Neuron (in vitro differentiated cells): ENCODE measurements at regions not wholly inside any gene's neighbourhood (a gene's known extent, or its start where the extent isn't known, plus 50 kb on each side); places are given as distances from the start of the nearest gene placed in this dataset.

Experiments used
- H2AFZ ChIP-seq: one replicate; pipeline ENCODE4 v1.6.1; 2013; ENCODE audit warnings: low read depth, mild to moderate bottlenecking, inconsistent platforms, low read length, moderate library complexity
- H3K27me3 ChIP-seq: one replicate; pipeline ENCODE4 v1.6.1; 2013; ENCODE audit warnings: low read length; ENCODE audit not compliant: insufficient read depth
- H3K36me3 ChIP-seq: one replicate; pipeline ENCODE4 v1.6.1; 2013; ENCODE audit warnings: low read length; ENCODE audit not compliant: insufficient read depth
- H3K4me1 ChIP-seq: one replicate; pipeline ENCODE4 v1.6.1; 2013; ENCODE audit warnings: low read length; ENCODE audit not compliant: insufficient read depth
- H3K4me3 ChIP-seq: 2 replicates; pipeline ENCODE4 v1.5.1; 2013; ENCODE audit warnings: mild to moderate bottlenecking, low read length, moderate library complexity
- H3K9me3 ChIP-seq: one replicate; pipeline ENCODE4 v1.6.1; 2013; ENCODE audit warnings: low read length

DNA sequence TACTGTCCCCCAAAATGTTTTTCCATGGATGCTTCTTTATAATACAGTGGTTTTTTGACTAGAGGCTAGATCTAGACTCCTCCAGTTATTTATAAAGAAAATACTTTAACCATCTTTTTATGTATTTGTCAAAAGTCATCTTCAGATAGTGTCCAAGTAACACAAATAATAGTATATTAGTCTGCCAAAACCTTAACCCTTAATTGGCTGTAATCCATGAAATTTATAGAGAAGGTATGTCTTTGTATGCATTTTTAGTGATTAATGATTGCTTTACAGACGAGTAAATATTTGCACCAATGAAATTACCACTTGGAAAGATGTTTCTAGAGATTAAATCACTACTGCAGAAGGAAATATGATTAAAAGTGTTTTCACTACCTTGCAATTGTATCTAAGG is 451.8 kb upstream of the NRXN1 start:
- Histone ChIP-seq H2AFZ (no peak overlapping the region), H3K9me3 (no peaks in the 10 kb centered on the region), H3K4me1 (no peaks in the 10 kb centered on the region), H3K36me3 (no peaks in the 10 kb centered on the region), H3K4me3 (no peak overlapping the region), H3K27me3 (no peaks in the 10 kb centered on the region)

DNA sequence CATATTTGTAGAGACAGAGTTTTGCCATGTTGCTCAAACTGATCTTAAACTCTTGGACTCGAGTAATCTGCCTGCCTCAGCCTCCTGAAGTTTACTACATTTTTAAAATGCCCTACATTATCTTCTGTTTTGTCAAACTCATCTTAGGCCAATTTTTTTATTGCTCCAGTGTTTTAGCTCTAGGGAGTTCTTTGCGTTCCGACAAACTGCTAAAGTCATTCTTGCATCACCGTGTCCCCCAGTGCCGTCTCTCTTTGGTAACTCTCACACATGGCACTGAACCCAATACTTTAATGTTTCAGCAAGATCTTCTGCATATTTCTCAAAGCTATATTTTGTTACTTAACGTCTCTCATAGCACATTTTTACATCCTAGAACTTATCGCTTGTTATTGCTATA is 440.9 kb upstream of the NRXN1 start:
- Histone ChIP-seq H3K27me3 (no peaks in the 10 kb centered on the region), H3K9me3 (no peaks in the 10 kb centered on the region), H3K4me3 (no peak overlapping the region), H3K36me3 (no peaks in the 10 kb centered on the region), H2AFZ (no peak overlapping the region), H3K4me1 (no peaks in the 10 kb centered on the region)

DNA sequence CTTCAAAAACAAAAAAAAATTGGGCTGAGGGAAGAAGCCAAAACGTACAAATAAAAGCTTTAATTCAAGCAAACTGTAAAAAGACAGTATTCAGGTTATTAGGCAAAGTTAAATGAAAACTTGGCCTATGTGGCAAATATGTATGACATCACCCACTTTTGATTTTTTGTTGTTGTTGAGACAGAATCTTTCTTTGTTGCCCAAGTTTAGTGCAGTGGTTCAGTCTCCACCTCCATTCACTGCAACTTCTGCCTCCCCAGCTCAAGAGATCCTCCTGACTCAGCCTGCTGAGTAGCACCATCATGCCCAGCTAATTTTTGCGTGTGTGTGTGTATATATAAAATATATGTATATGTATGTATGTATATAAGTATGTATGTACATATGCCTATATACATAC is 440.4 kb upstream of the NRXN1 start:
- H2AFZ ChIP-seq, result no peak overlapping the region
- H3K27me3 ChIP-seq, result no peaks in the 10 kb centered on the region

DNA sequence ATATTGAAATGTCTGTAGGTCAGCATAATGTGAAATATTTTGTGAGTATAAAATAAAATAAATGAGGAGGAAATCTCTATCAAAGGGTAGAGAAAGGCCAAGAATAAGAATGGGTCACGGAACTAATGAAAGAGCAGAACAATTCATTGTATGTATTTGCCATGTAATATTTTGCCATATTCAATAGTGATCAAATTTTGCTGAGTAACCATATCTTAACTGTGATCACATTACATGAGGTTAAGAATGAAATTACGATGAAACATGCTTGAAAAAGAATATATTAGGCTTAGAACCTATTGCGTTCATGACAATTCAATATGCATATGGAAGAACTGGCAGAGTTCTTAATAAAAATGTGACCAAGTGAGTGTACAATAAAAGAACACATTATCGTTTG is 437.2 kb upstream of the NRXN1 start:
- Histone ChIP-seq H3K9me3 (no peaks in the 10 kb centered on the region), H3K4me3 (no peak overlapping the region), H2AFZ (no peak overlapping the region), H3K36me3 (no peaks in the 10 kb centered on the region), H3K4me1 (no peaks in the 10 kb centered on the region), H3K27me3 (no peaks in the 10 kb centered on the region)

More for the DNA sequence above, 440.4 kb upstream of the NRXN1 start:
- H3K4me1 ChIP-seq, result no peaks in the 10 kb centered on the region
- H3K9me3 ChIP-seq, result no peaks in the 10 kb centered on the region
- no peaks in the 10 kb centered on the region for H3K36me3 ChIP-seq
- no peak overlapping the region for H3K4me3 ChIP-seq

DNA sequence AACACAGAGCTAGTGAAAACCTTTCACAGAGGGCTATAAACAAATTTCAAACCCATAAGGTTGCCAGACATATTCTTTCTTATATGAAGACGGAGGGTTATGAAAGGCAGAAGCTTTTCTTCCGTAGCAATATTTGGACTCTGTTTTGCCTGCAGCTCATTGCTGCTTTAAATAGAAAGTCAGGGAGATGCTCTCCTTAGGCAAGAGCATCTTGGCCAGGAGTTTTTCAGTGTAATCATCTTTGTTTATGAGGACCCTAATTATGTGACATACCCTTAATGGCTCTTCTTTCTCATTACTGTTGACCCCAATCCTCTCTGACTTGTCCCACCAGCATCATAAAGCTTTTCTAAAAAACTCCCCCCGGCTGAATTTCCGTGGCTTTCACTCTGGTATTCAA is 433.4 kb upstream of the NRXN1 start:
- no peak overlapping the region for H3K4me3 ChIP-seq
- no peaks in the 10 kb centered on the region for H3K36me3 ChIP-seq
- H3K27me3 ChIP-seq, result no peaks in the 10 kb centered on the region
- H3K9me3 ChIP-seq, result no peaks in the 10 kb centered on the region
- H3K4me1 ChIP-seq, result no peaks in the 10 kb centered on the region
- H2AFZ ChIP-seq, result no peak overlapping the region

DNA sequence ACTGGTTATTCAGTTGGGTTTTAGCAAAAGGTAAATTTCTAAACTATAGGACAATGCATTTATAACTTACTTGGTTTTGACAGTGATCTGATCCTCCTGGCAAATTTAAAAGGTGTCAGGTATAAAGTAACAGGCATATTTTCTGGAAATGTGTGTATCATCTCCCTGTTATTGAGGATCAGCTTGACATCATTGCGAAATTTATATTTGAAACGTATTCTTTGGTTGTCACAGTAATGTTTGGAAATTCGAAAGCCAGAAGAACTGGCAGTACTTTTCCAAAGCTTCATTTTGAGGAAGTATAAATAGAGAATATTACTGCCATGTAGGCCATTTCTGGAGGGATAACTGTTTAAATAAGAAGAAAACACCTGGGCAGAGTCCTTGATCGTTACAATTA is 422.2 kb upstream of the NRXN1 start:
- H3K36me3 ChIP-seq, result no peaks in the 10 kb centered on the region
- no peaks in the 10 kb centered on the region for H3K4me1 ChIP-seq
- H3K4me3 ChIP-seq, result no peak overlapping the region
- no peaks in the 10 kb centered on the region for H3K9me3 ChIP-seq
- no peaks in the 10 kb centered on the region for H3K27me3 ChIP-seq
- no peak overlapping the region for H2AFZ ChIP-seq

DNA sequence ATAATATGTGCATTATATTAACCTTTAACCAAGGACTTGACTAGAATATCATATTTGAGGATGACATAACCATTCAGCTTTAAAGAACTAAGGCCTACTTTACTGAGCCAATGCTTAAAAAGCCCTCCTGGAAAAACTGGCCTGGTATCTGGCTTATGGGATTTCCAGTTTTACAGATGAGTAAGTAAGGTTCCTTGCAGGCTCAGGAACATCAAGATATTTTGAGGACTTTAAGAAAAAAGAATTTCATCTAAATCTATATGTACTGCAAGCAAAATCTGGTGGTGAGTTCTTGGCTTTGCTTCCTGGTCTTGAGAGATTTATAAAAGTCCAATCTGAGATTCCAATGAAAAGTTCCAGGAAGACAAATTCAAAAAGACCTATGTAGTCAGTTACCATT is 417.0 kb upstream of the NRXN1 start:
- Histone ChIP-seq H3K27me3 (no peaks in the 10 kb centered on the region), H3K9me3 (no peaks in the 10 kb centered on the region), H3K36me3 (no peaks in the 10 kb centered on the region)

DNA sequence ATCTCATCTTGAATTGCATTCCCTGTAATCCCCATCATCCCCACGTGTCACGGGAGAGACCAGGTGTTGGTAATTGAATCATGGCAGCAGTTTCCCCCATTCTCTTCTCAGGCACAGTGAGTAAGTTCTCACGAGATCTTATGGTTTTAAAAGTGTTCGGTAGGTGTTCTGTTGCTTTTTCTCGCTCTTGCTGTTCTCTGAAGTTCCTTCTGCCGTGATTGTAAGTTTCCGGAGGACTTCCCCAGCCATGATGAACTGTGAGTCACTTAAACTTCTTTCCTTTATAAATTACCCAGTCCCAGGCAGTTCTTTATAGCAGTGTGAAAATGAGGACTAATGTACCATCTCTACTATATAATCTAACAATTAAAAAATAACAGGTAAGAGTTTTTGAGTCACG is 409.9 kb upstream of the NRXN1 start:
- Histone ChIP-seq H3K4me3 (no peak overlapping the region), H3K9me3 (no peaks in the 10 kb centered on the region), H3K36me3 (no peaks in the 10 kb centered on the region), H3K4me1 (no peaks in the 10 kb centered on the region), H2AFZ (no peak overlapping the region), H3K27me3 (no peaks in the 10 kb centered on the region)

More for the DNA sequence above, 417.0 kb upstream of the NRXN1 start:
- no peak overlapping the region for H3K4me3 ChIP-seq
- H3K4me1 ChIP-seq, result no peaks in the 10 kb centered on the region
- H2AFZ ChIP-seq, result no peak overlapping the region

DNA sequence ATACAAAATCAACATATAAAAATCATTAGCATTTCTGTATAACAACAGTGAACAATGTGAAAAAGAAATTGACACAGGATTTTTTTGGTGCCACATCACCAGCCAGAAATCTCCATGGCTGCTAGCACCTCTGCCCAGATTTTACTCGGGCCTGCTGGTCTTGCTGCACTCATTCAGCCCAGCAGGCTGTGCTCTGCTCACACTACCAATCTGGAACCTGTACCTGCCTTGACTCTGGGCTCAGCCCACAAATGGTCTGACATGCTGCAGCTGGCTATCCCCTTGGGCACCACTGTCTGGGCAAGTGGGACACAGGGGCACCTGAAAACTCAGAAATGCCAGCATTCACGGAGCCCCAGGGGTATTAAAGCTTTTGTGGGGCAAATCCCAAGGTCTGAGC is 392.5 kb upstream of the NRXN1 start:
- no peaks in the 10 kb centered on the region for H3K9me3 ChIP-seq
- H3K27me3 ChIP-seq, result no peaks in the 10 kb centered on the region
- H2AFZ ChIP-seq, result no peak overlapping the region
- H3K36me3 ChIP-seq, result no peaks in the 10 kb centered on the region
- no peaks in the 10 kb centered on the region for H3K4me1 ChIP-seq
- no peak overlapping the region for H3K4me3 ChIP-seq

DNA sequence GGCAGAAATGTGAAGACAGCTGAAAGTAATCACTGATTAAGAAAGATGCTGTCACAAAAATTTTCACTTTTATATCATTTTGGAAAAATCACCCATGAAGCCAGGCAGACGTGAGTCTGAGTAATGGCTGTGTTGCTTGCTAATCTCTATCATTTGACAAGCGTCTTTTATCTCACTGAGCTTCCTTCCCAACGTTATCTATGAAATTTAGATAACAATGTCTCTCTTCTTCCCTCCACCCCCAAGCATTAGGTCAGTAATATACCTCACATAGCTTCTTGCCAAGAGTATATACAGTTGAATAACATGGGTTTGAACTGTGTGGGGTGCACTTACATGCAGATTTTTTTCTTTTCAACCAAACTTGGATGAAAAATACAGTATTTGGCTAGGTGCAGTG is 388.6 kb upstream of the NRXN1 start:
- Histone ChIP-seq H3K9me3 (no peaks in the 10 kb centered on the region), H3K4me3 (no peak overlapping the region), H3K4me1 (no peaks in the 10 kb centered on the region), H2AFZ (no peak overlapping the region), H3K27me3 (no peaks in the 10 kb centered on the region), H3K36me3 (no peaks in the 10 kb centered on the region)

DNA sequence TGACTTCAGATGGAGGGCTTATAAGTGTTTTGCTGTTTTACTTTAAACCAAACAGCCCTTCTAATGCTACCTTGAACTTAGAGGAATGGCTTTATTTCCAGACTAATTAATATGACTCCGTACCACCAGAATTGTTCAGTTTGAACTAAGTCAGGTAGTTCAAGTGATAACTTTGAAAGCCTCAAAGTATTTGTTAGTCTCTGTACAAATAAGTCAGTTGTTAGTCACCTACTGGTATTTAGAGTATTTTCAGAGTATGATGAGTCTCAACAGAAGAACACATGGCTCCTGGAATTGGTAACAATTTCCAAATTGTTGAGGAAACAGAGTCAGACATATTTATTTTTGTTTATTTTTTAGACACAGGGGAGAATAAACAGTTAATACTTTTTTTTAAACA is 381.8 kb upstream of the NRXN1 start:
- Histone ChIP-seq H3K4me3 (no peak overlapping the region), H3K9me3 (no peaks in the 10 kb centered on the region), H3K36me3 (no peaks in the 10 kb centered on the region), H3K4me1 (no peaks in the 10 kb centered on the region), H2AFZ (no peak overlapping the region), H3K27me3 (no peaks in the 10 kb centered on the region)

DNA sequence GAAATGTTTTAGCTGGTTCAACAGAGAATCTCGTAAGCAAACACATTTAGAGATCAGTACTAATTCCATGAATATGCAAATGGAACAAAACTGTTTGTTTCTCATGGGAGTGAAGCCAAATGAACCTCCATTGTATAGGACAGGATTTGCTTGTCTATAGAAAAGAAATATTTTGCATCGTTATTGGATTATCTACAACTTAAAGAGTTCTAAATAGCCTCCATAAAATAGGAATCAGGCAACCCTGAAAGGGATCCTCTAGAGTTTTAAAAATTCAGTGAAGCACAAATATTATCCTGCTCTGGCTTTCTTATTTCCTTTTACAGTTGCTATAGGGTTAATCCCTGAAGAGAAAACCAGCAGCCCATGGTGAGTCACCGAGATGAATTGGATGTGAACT is 378.4 kb upstream of the NRXN1 start:
- Histone ChIP-seq H3K4me1 (no peaks in the 10 kb centered on the region), H3K9me3 (no peaks in the 10 kb centered on the region), H3K36me3 (no peaks in the 10 kb centered on the region), H3K27me3 (no peaks in the 10 kb centered on the region), H3K4me3 (no peak overlapping the region), H2AFZ (no peak overlapping the region)

DNA sequence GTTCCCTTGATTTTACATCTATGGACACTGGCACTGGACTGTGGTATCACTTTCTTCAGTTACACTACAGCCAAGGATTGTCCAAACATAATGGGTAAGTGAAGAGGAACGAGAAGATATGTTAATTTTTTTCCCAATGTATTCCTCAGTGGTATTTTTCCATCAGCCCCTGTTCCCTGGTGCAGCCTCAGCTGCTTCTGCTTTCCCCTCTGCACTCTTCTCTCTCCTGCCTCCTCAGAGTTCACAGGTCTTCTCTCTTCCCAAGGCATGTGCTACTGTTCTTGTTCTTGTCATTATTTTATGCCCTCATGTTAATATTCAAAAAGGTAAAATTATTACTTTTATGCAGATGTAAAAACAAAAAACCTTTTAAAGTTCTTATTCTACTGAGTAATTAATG is 378.0 kb upstream of the NRXN1 start:
- Histone ChIP-seq H3K36me3 (no peaks in the 10 kb centered on the region), H3K4me3 (no peak overlapping the region), H3K9me3 (no peaks in the 10 kb centered on the region), H2AFZ (no peak overlapping the region), H3K4me1 (no peaks in the 10 kb centered on the region), H3K27me3 (no peaks in the 10 kb centered on the region)

DNA sequence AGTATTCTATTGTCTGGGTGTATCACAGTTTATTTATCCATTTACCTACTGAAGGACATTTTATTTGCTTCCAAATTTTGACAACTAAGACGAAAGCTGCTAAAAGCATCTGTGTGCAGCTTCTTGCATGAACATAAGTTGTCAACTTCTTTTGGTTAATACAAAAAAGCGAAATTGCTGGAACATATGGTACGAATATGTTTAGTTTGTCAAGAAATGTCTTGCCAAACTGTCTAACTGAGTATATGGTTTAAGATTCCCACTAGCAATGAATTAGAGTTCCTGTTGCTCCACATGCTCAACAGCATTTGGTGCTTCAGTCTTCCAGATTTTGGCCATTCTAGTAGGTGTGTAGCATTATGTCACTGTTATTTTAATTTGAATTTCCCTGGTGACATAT is 372.3 kb upstream of the NRXN1 start:
- no peak overlapping the region for H2AFZ ChIP-seq
- H3K4me3 ChIP-seq, result no peak overlapping the region
- H3K36me3 ChIP-seq, result no peaks in the 10 kb centered on the region
- no peaks in the 10 kb centered on the region for H3K4me1 ChIP-seq
- H3K27me3 ChIP-seq, result no peaks in the 10 kb centered on the region
- no peaks in the 10 kb centered on the region for H3K9me3 ChIP-seq
